ENCODE measurements at regions not wholly inside any gene's neighbourhood (a gene's known extent, or its start where the extent isn't known, plus 50 kb on each side); places are given as distances from the start of the nearest gene placed in this dataset.

DNA sequence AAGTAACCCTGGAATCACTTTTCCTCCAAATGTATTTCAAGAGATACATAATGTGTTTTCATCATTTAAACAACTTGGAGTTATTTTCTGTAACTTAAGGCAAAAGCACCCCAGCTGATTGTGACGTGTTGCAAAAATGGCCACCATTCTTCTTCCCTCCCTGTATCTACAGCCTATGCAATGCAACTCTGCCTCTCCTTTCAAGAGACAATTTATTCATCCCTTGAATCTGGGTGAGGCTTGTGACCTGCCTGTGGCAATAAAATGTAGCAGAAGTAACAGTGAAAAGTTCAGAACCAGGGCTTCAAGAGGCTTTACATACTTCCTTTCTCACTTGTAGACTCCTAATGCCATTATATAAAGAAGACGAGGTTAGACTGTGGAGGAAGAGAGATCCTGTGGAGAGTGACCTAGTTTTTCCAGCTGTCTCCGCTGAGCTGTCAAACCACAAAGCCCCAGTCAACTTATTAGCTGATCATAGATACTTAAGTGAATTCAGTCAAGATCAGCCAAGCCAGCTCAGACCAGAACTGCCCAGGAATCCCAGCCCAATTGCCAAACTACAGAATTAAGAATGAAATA, 81.0 kb upstream of the KLF3 start:
- Histone ChIP-seq H3K27ac (no peak overlapping the region), H3K4me3 (no peak overlapping the region)
- TF ChIP-seq CTCF (IDR thresholded peaks at IDR 0.05) = no peak
- no peak for DNase-seq (ENCODE audit: low spot score)

DNA sequence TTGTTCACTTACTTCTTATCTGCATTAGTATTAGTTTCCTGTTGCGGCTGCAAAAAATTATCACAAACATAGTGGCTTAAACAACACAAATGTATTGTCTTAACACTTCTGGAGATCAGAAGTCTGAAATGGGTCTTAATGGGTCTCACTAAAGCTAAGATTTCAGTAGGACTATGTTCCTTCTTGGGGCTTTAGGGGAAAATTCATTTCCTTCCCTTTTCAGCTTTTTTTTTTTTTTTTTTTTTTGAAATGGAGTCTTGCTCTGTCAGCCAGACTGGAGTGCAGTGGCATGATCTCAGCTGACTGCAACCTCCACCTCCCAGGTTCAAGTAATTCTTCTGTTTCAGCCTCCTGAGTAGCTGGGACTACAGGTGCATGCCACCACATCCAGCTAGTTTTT, 78.1 kb upstream of the KLF3 start:
- no peak for TF ChIP-seq CTCF (IDR thresholded peaks at IDR 0.05)
- Histone ChIP-seq H3K4me3 (no peak overlapping the region), H3K27ac (no peak overlapping the region)
- DNase-seq (ENCODE audit: low spot score) = no peak

DNA sequence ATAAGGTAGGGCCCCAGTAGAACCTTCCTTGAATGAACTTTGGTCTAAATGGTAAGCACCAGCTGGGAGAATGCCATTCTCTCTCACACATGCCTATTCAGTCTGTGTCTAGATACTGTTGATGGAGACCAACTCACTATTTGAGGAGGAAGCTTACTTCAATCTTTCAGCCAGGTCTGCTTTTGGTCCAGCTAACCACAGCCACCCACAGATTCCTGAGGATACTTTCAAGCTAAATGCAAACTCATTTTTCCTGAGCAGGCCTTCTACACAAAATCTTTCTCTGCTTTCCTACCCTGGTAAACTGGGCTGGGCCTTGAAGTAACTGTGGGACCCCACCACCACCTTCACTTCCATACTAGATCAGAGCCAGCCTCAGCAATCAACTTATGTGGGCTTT, 76.9 kb upstream of the KLF3 start:
- no peak overlapping the region for H3K4me3 ChIP-seq
- no peak for TF ChIP-seq CTCF (IDR thresholded peaks at IDR 0.05)
- no peak overlapping the region for H3K27ac ChIP-seq
- no peak for DNase-seq (ENCODE audit: low spot score)

DNA sequence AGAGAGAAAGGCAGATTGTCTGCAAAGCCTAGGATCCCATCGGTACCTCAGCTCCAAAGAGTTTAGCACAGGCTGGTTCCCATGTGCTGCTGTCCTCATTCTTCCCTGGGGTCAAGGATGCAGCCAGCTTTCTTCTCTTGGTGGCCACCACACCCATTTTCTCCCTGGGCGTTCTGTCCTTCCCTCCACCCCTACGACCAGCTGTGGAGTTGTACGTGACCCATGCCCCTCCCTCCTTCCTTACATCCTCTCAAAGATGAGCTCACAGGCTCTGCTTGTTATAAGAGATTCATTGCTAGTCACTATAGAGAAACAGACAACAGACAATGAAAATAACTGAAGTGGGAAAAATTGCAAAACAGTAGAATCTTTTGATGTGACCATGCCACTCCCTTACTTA, 74.0 kb upstream of the KLF3 start:
- DNase-seq (ENCODE audit: low spot score) = no peak
- TF ChIP-seq CTCF (IDR thresholded peaks at IDR 0.05) = no peak
- H3K27ac ChIP-seq = no peak overlapping the region
- no peak overlapping the region for H3K4me3 ChIP-seq

DNA sequence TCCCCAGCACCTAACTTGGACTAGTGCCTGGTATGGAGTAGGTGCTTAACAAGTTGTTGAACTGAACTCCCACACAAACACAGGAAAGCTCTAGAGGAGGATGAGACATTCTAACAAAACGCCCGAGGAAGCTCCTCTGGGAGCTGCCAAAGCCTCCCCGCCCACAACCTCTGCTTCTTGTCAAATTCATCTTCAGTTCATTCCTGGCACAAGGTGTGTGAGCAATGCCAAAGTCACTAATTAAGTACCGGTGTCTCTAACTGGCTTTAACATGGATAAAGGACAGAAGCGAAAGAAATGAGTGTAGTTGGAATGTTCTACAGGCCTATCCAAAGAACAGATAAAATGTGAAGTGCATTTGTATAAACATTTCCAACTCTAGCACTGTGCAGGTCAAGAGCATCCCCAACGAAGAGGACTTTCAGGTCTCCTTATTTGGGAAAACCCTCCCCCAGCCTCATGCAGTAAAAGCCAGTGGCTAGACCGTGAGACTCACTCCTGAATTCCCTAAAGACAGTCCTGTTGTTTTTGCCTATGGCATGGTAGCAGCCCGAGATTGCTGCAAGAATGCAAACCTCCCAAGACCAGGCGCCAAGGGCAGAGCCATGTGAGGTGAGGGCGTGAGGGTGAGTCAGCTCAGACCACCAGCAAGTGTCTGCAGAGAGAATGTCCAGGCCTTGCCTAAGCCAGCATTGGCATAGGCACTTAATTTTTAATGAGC, 72.2 kb upstream of the KLF3 start:
- no peak for TF ChIP-seq CTCF (IDR thresholded peaks at IDR 0.05)
- DNase-seq (ENCODE audit: low spot score) = no peak
- H3K4me3 ChIP-seq = no peak overlapping the region
- no peak overlapping the region for H3K27ac ChIP-seq

DNA sequence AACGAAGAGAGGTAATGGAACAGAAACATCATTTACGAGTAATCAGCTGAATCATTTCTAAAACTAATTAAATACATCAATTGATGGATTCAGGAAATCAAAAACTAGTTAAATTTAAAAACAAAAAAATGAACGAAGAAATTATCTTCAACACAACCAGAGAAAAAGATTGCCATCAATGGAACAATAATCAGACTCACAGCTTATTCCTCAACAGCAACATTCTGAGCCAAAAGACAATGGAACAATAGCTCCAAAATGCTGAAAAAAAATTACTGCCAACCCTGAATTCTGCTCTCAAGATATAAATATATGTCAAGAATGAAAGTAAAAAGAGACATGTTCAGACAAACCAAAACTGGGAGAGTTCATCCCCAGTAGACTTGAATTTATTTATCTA, 65.5 kb upstream of the KLF3 start:
- Histone ChIP-seq H3K27ac (no peak overlapping the region), H3K4me3 (no peak overlapping the region)
- DNase-seq (ENCODE audit: low spot score) = no peak
- TF ChIP-seq CTCF (IDR thresholded peaks at IDR 0.05) = no peak

DNA sequence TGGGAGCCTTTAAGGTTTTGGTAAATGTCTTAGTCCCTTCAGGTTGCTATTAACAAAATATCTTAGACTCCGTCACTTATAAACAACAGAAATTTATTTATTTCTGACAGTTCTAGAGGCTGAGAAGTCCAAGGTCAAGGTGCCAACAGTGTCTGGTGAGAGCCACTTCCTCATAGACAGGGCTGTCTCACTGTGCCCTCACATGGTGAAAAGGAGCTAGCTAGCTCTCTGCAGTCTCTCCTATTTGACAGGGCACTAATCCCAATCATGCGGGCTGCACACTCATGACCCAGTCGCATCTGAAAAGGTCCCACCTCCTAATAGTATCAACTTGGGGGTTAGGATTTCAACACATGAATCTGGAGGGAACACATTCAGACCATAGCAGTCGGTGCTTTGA, 63.4 kb upstream of the KLF3 start:
- H3K27ac ChIP-seq = no peak overlapping the region
- no peak for DNase-seq (ENCODE audit: low spot score)
- H3K4me3 ChIP-seq = no peak overlapping the region
- TF ChIP-seq CTCF (IDR thresholded peaks at IDR 0.05) = no peak

Measured in coronary artery (tissue), 2 donors.